ENCODE measurements at regions not wholly inside any gene's neighbourhood (a gene's known extent, or its start where the extent isn't known, plus 50 kb on each side); places are given as distances from the start of the nearest gene placed in this dataset.
"Not testable (repeated sequence)": the region's sequence is repeated elsewhere in the genome, so short reads cannot be mapped to it uniquely, and the experiment has no call there.

DNA sequence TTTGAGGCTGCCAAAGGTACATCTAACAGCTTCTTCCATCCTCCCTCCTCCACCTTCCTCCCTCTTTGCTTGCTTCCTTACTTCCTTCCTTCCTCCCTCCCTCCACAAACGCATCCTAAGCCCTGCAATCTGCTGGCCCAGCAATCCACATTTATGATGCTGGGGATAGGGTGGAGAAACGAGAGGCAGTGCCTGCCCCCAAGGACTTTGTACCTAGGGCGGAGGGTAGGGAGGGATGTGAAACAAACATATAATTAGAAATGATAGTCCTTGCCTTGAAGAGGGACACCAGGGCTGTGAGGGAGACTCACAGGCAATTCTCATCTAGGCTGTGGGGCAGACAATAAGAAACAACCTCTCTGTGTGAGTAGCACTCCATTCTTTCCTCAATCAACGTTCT, 188.3 kb downstream of the ANKRD30B start:
- DNase-seq (ENCODE audit: low read depth in 3 of 3): no peak

DNA sequence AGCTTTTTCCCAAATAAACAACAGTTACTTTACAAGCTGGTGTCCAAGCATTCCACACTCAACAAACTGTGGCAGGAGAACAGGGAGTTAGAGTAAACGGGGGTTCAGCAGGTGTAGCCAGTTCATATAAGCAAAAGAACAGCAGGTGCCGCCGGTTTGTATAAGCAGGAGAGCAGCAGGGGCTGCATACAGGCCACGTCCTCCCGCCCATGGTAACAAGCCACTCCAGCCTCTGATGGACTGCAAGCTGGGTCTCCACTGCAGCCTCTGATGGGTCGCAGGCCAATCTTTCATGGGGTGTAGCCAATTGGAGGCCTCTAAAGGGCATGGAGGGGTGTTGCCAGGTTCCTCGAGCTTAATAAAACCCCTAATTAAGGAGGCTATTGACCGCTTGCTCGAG, 189.3 kb downstream of the ANKRD30B start:
- DNase-seq (ENCODE audit: low read depth in 3 of 3): no peak

DNA sequence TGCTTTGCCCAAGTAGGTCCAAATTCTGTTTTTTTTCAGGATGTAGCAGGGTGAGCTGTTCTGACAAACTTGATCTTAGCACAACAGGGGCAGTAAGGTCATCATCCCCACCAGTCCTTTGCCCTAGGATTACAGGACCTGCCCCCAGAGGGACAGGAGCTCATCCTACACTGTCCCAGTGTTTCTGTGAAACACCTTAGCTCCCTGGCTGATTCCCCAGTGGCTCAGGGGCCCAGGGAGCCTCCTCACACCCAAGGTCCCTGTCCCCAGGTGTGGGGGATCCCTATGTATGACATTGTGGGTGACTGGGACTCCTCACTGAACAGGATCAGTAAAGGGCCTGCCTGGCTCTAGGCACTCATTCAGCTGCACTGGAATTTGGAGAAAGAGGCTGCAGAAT, 191.2 kb downstream of the ANKRD30B start:
- no peak for DNase-seq (ENCODE audit: low read depth in 3 of 3)

DNA sequence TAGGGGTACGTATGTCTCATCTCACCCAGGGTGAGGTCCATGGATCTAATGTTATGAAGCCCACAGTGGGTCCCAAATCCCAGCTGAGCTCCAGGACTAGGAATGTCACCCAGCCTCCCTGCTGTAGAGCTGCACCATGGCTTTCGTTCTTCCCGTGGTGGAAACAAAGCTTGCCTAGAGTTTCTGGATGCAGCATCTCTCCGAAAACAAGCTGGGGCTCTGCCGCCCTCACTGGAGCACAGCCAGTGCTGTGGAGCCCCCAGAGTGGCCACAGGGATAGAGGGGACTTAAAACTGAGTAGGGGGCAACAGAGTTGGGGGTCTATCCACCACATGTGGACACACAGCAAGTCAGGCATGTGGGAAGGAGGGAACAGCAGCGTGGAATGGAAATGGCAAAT, 192.1 kb downstream of the ANKRD30B start:
- not testable (repeated sequence) for DNase-seq (ENCODE audit: low read depth in 3 of 3)

DNA sequence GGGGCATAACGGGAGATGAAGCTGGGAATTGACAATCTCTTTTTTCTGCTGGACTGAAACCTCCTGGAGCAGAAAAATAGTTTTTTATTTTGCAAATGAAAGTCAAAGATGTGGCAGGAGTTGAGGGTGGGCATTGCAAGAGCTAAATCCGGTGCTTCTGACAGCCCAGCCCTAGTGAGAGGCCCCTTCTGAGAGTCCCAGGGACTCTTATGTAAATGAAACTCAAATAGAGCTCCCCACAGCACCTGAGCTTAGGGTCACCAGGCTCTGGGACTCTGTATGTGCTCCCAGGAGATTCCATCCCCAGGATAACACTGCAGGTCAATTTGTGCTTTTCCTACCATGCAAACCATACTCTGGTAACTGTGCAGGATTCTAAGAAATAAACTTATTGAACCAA, 192.8 kb downstream of the ANKRD30B start:
- no peak for DNase-seq (ENCODE audit: low read depth in 3 of 3)

DNA sequence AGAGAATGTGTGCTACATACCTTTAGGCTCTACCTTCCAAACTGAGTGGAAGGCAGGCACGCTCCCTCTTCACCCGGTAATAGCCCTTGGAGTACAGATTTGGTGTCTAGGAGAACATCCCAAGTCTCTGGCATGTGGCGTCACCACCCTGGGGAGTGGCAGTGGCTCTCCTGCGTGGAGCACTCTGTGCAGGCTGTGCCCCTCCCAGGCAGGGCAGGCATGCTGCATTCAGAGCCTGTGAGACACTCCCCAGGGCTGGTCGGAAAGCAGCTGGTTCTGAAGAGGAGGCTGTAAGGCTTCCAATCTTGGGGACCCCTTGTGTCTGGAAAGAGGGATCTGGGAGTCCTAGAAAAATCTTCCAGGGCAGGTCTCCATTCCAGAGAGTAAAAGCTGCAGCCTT, 193.3 kb downstream of the ANKRD30B start:
- DNase-seq (ENCODE audit: low read depth in 3 of 3): no peak

DNA sequence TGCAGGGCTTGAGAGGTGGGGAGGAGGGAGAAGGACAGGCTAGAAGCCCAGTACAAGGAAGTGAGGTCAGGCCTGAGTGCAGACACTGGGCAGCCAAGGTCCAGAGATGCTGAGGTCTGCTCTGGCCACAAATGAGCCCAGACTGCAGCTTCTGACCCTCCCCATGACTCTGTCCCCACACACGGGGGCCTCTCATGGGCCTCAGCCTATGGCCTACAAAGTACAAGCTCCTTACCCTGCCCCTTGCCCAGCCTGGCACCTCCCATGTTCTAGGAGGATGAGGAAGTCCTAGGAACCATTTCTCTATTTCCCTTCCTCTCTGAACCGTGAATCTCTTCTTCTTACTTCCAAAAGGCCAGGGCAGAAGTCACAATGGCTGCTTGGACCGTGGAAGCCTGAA, 193.8 kb downstream of the ANKRD30B start:
- no peak for DNase-seq (ENCODE audit: low read depth in 3 of 3)

DNA sequence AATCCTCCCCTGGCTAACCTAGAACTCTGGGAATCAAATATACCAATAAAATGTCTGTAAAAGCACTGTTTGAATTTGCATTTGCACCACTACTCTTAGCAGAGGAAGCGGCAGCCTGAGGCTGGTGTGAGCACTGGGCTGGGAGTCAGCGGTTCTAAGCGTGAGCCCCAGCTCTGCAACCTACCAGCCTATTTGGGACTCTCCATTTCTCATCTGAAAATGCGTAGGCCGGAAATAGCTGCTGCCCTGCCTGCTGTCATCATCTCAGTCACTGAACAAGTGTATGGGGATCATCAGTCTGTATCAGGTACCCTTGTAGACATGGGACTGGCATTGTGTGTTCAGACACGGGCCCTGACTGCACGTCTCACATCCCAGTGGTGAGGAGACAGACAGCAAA, 194.3 kb downstream of the ANKRD30B start:
- DNase-seq (ENCODE audit: low read depth in 3 of 3): no peak

DNA sequence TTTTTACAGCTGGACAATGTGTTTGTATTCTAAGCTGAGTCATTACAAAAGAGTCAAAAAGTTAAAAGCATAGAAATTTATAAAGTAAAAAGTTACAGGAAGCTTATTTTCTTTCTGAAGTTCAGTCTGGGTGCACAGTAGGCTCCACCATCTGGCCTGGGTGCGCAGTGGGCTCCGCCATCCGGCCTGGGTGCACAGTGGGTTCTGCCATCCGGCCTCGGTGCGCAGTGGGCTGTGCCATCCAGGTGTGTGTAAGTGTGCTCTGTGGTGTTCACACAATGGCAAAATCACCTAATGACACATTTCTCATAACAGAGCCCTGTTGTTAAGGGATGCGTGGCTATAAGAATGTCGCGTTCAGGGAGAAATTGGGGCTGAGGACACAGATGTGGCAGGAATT, 195.5 kb downstream of the ANKRD30B start:
- no peak for DNase-seq (ENCODE audit: low read depth in 3 of 3)

DNA sequence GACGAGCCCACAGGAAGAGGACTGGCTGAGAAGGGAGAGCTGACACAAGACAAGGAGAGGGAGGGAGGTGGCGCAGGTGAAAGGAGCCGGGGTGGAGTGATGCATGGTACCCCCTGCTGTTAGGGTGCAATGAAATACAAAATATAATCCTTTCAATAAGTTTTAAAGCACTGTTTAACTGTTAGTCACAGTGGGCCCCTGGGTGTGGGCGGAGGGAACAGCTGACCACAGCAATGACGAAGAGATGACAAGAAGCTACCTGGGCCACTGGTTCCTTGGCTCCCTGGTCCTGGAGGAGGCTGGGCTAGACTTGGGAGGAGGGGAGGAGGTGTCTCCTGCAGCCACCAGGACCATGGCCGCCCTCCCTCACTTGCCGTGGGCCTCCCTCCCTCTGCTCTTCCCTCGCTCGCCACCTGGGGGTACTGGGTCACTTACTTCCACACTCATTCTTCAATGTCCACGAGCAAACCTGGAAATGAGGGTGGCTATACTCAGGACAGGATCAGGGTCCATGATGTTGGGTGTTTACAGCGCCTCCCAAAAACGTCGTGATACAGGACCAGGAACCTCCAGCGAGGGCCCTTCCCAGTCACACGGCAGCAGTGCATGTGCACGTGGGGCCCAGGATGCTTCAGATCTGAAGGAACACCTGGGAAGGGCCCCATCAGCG, 196.1 kb downstream of the ANKRD30B start:
- no peak for DNase-seq (ENCODE audit: low read depth in 3 of 3)

DNA sequence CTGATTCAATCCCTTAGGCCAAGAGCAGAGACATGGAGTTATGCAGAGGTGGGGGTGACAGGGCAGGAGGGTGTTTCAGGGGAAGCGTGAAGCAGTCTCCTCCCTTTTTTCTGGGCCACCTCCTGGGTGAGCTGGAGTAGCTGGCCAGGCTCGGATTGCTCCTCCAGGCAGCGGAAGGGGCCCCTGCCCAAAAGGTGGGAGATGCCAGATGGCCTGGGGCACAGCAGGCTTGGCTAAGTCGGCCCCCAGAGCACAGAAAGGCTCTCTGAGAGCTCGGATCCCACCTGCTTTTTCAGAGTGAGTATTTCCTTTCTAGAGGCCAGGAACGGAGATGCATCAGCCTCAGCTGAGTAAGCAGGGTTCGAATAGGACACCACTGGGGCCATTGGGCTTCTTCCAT, 196.9 kb downstream of the ANKRD30B start:
- no peak for DNase-seq (ENCODE audit: low read depth in 3 of 3)

DNA sequence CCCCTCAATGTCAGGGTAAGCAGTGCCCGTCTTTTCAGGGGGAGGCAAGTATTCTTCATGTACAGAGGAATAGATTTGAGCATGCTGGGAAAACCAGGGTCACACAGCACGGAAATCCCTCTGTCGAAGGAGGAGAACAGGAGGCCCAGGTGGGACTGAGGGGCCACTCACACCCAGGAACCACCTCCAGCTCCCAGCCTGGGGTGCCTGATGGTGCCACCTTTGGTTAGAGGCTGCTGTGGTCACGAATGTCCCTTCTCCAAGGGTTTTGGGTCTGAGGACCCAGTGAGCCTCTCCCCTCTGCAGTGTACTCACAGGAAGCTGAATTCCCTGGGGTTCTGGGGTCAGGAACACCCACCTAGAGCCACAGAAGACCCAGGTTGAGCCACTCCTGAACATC, 197.3 kb downstream of the ANKRD30B start:
- no peak for DNase-seq (ENCODE audit: low read depth in 3 of 3)

DNA sequence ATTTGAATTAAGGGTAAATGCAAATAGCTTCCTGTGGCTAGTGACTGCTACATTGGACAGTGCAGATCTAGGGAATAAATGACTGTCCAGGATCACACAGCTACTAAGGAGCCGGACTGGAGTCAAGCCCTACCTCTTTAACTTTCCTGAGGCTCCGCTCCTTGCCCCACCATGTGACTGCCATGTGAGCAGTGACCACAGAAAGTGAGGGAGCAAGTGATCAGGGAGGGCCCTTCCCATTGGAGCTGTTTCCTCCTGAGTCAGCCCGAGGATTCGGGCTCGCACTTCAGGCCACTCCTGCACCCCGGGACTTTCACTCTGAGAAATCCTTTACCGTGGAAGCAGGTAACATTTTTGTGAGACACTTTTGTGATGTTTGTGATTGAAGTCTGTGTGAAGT, 198.0 kb downstream of the ANKRD30B start:
- no peak for DNase-seq (ENCODE audit: low read depth in 3 of 3)

DNA sequence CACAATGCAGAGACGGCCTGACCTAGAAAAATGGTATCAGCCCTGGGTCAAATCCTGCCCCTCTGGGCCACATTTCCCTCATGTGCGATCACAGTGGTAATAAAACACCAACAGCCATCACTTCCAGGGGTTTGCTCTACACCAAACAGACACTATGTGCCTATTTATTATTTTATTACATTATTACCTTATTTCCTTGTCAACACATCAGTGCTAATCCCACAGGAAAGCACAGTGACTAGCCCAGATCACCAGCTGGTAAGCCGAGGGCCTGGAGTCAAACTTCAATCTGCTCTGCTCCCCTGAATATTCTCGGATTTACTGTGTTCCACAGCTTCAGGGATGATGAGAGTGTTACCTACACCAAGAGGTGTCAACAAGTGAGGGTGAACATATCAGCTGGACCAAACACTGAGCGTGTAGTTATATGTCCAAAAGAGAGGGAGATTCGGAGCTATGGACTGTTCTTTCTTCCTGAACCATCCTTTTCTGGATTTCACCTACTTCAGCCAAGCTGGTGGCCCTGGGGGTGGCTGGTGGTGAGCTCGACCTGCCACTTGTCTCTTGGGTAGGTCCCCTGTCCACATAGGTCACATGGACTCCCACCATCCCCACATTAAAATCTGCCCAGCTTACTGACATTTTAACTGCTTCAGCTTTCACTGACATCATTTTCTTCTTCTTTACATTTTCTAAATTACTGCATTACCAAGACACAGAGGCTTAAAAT, 198.9 kb downstream of the ANKRD30B start:
- DNase-seq (ENCODE audit: low read depth in 3 of 3): not testable (repeated sequence)

DNA sequence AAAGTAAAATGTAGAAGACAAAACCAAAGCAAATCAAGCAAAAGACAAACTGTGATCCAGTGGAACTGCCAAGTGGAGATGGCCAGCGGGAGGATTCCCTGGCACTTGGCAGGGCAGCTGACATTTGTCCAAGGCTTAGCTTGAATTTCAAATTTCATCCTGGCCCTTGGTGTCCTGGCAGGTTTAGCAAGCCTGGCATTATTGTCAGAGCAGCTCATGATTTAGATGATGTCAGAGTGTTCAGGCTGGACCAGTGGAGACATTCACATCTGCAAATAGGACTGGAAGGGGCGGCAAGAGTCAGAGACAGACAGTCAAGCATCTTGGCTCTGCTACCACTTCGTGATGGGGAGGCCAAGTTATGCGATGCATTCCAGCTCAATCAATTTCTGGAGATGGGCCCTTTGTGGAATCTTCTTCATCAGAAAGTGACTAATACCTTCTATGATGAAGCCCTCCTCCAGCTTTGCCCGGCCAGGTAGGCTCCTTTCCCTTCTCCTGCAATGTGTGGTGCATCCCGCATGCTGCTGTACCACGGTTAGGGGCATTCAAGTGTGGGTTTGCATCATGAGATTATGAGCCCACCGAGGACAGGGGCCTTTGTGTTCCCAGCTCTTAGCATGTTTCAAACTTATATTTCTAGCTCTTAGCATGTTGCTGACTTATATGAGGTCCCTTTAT, 199.7 kb downstream of the ANKRD30B start:
- DNase-seq (ENCODE audit: low read depth in 3 of 3): no peak

DNA sequence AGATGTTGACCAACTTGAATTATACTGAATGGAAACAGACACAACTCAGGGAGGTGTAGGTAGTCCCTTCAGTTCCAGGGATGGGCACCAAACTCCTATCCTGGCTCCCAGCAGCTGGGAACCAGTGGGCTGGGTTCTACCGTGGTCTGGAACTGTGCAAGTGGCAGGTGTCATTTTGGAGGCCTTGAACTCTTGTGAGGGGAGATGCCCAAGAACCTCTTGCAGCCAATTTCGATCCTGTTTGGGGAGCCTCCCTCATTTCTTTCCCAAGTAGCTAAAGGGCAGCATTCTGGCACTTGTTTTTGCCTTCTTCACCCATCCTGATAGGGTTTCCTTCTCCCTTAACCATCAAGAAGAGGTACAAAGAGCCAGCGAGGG, 200.2 kb downstream of the ANKRD30B start:
- no peak for DNase-seq (ENCODE audit: low read depth in 3 of 3)

DNA sequence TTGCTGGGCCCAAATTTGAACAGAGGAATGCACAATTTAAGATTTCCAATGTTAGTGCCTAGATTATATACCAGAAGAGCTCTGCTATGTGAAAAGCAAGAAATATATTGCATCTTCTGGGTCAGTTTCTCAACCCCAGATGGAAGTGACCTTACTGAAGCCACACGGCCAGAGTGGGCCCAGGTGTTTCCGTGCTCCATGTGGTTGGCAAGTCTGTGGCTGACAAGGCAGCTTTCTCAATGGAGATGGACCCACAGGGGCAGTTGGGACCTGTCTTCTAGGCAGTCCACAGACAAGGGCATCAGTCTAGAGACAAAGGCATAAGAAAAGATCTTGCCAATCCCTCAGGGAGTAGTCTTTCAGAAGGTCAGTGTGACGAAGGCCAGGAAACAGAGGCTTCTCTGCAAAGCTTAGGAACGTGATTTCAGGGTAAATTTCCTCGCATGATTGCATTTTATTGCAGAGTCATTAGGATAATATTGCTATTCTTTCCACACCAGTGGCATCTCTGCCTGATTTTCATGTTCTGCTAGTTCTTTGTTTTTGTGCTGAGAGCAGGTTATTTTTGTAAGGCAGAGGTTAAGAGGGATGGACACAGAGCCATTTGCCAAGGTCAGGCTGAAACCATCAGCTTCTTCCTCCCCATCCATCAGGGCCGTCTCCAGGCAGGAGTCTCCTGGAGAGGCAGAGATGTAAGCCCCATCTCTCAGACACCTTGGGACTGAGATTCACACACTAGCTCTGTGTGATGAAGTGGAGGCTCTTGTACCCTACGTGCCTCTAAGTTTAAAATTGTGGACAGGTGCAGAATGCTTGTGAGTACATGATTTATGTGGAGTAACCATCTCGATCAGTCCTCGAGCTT, 202.1 kb downstream of the ANKRD30B start:
- DNase-seq (ENCODE audit: low read depth in 3 of 3): no peak

DNA sequence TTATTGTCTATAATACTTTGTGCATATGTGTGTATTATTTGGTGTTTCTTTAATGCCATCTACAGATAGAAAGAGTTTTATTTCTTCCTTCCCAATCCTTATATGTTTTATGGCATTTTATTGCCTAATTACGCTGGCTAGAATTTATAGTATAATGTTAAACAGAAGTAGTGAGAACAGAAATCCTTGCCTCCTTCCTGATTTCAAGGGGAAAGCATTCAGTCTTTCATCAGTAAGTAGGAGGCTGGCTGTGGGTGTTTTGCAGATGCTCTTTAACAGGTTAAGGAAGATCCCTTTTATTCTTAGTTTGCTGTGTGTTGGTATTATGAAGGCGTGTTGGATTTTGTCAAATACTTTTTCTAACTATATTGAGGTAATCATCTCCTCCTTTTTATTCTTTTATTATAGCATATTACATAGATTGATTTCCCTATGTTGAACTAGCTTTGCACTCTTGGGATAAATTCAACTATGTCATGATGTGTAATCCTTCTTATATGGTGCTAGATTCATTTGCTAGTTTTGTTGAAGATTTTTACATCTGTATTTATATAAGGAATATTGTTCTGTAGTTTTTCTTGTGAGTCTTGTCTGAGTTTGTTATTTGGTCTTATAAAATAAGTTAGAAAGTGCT, 204.6 kb downstream of the ANKRD30B start:
- DNase-seq (ENCODE audit: low read depth in 3 of 3): not testable (repeated sequence)

DNA sequence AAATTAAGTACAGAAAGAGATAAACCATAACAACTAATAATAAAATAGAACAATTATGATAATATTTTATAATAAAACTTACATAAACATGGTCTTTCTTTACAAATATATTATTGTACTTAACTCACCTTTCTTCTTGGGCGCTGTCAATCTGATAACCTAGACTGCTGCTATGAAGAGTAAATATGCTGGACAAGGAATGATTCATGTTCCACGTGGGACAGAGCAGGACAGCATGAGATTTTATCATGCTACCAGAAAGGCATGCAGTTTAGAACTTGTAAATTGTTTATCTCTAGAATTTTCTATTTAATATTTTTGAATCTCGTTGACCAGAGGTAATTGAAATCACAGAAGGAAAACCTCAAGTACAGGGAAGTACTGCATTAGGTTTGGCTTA, 210.7 kb downstream of the ANKRD30B start:
- no peak for DNase-seq (ENCODE audit: low read depth in 3 of 3)

DNA sequence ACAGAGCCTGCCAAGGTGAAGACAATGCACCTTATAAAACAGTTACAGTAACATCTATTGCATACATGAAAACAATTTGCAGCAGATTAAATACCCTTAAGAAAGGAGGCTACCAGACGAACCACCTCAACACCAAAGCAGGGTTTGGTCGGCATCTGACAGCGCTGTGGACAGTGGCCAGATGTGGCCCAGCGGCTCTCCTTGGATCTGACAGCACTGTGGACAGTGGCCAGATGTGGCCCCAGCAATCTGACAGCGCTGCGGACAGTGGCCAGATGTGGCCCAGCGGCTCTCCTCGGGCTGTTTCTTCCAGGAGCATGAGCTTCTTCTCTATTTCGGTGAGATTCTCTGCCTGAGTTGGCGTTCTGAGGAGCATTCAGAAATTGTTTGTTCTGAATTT, 211.6 kb downstream of the ANKRD30B start:
- DNase-seq (ENCODE audit: low read depth in 3 of 3): no peak

DNA sequence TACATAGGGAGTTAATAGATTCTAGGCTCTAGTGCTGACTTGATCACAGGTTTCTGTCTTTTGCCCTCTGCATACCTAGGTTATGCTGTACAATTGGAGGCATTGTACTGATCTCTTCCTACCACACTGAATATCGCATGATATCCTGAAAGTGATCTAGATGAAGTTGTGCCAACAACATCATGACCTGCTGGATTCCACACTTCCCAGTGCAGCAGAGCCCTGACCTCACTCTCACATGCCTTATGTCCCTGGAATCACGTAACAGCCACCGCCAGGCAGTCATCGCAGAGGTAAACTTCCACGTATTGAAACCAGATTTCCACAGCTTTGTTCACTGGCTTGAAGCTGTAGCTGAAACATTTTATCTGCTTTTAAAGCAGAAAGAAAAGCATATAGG, 214.0 kb downstream of the ANKRD30B start:
- DNase-seq (ENCODE audit: low read depth in 3 of 3): no peak

DNA sequence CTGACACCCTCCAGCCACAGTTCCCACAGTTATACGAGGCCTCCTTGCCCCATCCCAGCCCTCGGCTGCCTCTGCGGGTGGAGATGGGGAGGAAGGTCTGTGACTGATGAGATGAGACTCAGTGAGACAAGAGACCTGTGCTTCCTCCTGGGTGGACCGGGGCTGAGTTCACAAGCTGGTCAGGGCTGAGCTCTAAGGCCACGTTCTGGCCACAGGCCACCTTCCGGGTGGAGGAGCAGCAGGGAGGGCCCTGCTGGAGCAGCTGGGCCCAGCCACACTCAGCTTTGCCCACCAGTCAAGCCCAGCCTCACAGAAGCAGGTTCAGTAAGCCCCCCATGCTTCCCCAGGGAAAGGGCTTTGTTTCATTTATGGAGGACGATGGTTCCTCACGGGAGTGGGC, 214.7 kb downstream of the ANKRD30B start:
- no peak for DNase-seq (ENCODE audit: low read depth in 3 of 3)

Measured in stimulated activated CD4-positive, alpha-beta T cell treated with anti-CD3 and anti-CD28 coated beads, TNF-alpha, amount 100 ng/mL, for 24 hours (primary cell).